ENCODE measurements at regions not wholly inside any gene's neighbourhood (a gene's known extent, or its start where the extent isn't known, plus 50 kb on each side); places are given as distances from the start of the nearest gene placed in this dataset.

DNA sequence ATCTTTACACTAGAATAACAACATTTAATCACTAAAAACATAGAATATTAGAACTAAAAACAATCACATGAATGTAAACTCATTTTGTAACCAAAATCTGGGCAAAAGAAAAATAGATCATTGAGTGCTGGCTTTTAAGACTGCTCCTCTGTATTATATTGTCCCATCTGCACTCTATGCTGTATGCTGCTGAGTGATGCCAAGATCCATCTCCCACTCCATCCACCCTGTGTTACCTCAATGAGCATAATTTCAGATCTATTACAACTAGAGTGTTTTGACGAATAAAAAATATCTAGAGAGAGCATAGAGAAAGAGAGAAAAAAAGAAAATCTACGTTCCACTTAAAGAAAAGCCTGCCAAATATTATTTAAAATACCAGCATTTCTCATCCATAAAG is 1060.4 kb downstream of the ZPLD1 start:
- TF ChIP-seq, protein P1, sequence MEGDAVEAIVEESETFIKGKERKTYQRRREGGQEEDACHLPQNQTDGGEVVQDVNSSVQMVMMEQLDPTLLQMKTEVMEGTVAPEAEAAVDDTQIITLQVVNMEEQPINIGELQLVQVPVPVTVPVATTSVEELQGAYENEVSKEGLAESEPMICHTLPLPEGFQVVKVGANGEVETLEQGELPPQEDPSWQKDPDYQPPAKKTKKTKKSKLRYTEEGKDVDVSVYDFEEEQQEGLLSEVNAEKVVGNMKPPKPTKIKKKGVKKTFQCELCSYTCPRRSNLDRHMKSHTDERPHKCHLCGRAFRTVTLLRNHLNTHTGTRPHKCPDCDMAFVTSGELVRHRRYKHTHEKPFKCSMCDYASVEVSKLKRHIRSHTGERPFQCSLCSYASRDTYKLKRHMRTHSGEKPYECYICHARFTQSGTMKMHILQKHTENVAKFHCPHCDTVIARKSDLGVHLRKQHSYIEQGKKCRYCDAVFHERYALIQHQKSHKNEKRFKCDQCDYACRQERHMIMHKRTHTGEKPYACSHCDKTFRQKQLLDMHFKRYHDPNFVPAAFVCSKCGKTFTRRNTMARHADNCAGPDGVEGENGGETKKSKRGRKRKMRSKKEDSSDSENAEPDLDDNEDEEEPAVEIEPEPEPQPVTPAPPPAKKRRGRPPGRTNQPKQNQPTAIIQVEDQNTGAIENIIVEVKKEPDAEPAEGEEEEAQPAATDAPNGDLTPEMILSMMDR (optimal IDR thresholded peaks at IDR 0.05 in 1 of 3, IDR thresholded peaks at IDR 0.05 in 1 of 3, conservative IDR thresholded peaks at IDR 0.05 in 1 of 3; ENCODE audit: extremely low read depth in 1 of 3, insufficient read depth in 2 of 3, low read length in 3 of 3): no peak
- no peak for TF ChIP-seq EZH2 (IDR thresholded peaks at IDR 0.05; ENCODE audit: low read length)
